Osteoblast (primary cell): ENCODE measurements at regions not wholly inside any gene's neighbourhood (a gene's known extent, or its start where the extent isn't known, plus 50 kb on each side); places are given as distances from the start of the nearest gene placed in this dataset.

Experiments used
- DNase-seq: peaks from one replicate; pipeline ENCODE4 v3.0.0; 2011; ENCODE audit warnings: low spot score, mixed read lengths; ENCODE audit not compliant: insufficient read length; ENCODE audit errors: missing footprints
- H2AFZ ChIP-seq: 2 replicates; pipeline ENCODE4 v1.6.0; 2011; ENCODE audit warnings: mild to moderate bottlenecking, low read length
- H3K27ac ChIP-seq: 2 replicates; pipeline ENCODE4 v1.5.1; 2011; ENCODE audit warnings: mild to moderate bottlenecking, low read depth, low read length, moderate library complexity
- H3K27me3 ChIP-seq: 2 replicates; pipeline ENCODE4 v1.6.0; 2012; ENCODE audit warnings: mild to moderate bottlenecking, control low read depth, inconsistent platforms, low read length, moderate library complexity; ENCODE audit not compliant: insufficient read depth
- H3K36me3 ChIP-seq: 2 replicates; pipeline ENCODE4 v1.5.1; 2011; ENCODE audit warnings: mild to moderate bottlenecking, low read length, control low read depth, moderate library complexity; ENCODE audit not compliant: insufficient read depth
- H3K4me1 ChIP-seq: 2 replicates; pipeline ENCODE4 v1.5.1; 2011; ENCODE audit warnings: mild to moderate bottlenecking, low read length, control low read depth, moderate library complexity; ENCODE audit not compliant: insufficient read depth
- H3K4me2 ChIP-seq: 2 replicates; pipeline ENCODE4 v1.6.0; 2011; ENCODE audit warnings: mild to moderate bottlenecking, low read length; ENCODE audit not compliant: insufficient read depth
- H3K4me3 ChIP-seq: fragments of 200-600 bp; sonication (generic); 3 replicates; pipeline ENCODE4 v1.5.1; 2012; ENCODE audit warnings: mild to moderate bottlenecking, low read length, inconsistent platforms; ENCODE audit not compliant: insufficient read depth
- H3K79me2 ChIP-seq: 2 replicates; pipeline ENCODE4 v1.6.0; 2012; ENCODE audit warnings: mild to moderate bottlenecking, low read length, control low read depth, inconsistent platforms; ENCODE audit not compliant: insufficient read depth
- H3K9me3 ChIP-seq: 2 replicates; pipeline ENCODE4 v1.5.1; 2011; ENCODE audit warnings: low read depth, low read length, control low read depth
- H4K20me1 ChIP-seq: 2 replicates; pipeline ENCODE4 v1.6.0; 2012; ENCODE audit warnings: mild to moderate bottlenecking, low read length, control low read depth; ENCODE audit not compliant: insufficient read depth
- TF ChIP-seq, protein P1 (sequence below): IDR thresholded peaks from 2 replicates; pipeline ENCODE4 v1.5.1; 2011; ENCODE audit warnings: mild to moderate bottlenecking, low read depth, low read length, moderate library complexity; ENCODE audit errors: extremely low read depth

DNA sequence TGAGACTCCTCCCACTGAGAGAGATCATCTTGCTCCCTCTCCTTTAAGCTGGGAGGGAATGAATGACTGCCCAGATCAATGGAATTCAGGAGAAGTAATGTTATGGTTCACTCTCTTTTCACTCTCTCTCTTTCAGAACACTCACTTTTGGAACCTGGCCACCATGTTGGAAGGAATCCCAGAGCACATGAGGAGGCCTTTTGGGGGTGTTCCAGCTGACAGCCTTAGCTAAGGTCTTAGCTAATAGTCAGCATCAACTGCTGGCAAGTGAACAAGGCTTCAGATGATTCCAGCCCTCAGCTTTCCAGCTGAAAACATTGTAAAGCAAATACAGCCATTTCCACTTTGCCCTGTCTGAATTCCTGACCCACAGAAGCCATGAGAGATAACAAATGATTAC, 124.0 kb upstream of the CLNK start:
- Histone ChIP-seq H3K27ac (no peak overlapping the region), H3K36me3 (no peaks in the 10 kb centered on the region), H3K4me2 (no peak overlapping the region), H3K4me1 (no peaks in the 10 kb centered on the region), H3K9me3 (no peaks in the 10 kb centered on the region), H4K20me1 (no peaks in the 10 kb centered on the region), H3K27me3 (no peaks in the 10 kb centered on the region), H3K79me2 (no peaks in the 10 kb centered on the region), H3K4me3 (no peak overlapping the region), H2AFZ (no peak overlapping the region)
- no peak for DNase-seq
- TF ChIP-seq, protein P1, sequence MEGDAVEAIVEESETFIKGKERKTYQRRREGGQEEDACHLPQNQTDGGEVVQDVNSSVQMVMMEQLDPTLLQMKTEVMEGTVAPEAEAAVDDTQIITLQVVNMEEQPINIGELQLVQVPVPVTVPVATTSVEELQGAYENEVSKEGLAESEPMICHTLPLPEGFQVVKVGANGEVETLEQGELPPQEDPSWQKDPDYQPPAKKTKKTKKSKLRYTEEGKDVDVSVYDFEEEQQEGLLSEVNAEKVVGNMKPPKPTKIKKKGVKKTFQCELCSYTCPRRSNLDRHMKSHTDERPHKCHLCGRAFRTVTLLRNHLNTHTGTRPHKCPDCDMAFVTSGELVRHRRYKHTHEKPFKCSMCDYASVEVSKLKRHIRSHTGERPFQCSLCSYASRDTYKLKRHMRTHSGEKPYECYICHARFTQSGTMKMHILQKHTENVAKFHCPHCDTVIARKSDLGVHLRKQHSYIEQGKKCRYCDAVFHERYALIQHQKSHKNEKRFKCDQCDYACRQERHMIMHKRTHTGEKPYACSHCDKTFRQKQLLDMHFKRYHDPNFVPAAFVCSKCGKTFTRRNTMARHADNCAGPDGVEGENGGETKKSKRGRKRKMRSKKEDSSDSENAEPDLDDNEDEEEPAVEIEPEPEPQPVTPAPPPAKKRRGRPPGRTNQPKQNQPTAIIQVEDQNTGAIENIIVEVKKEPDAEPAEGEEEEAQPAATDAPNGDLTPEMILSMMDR = no peak

GRCh38 chr4:10806953-10807645, 122.5 kb upstream of the CLNK start:
- TF ChIP-seq, protein P1 = no peak
- Histone ChIP-seq H3K4me2 (no peak overlapping the region), H3K4me1 (no peaks in the 10 kb centered on the region), H4K20me1 (no peaks in the 10 kb centered on the region), H3K27me3 (no peaks in the 10 kb centered on the region), H3K36me3 (no peaks in the 10 kb centered on the region), H3K4me3 (no peak overlapping the region), H3K27ac (no peak overlapping the region), H3K79me2 (no peaks in the 10 kb centered on the region), H3K9me3 (no peaks in the 10 kb centered on the region), H2AFZ (no peak overlapping the region)
- no peak for DNase-seq

- no peak overlapping the region for H3K4me3 ChIP-seq
- no peaks in the 10 kb centered on the region for H3K36me3 ChIP-seq
- H3K27me3 ChIP-seq = no peaks in the 10 kb centered on the region
- no peak overlapping the region for H2AFZ ChIP-seq
- H3K9me3 ChIP-seq = no peaks in the 10 kb centered on the region
- H3K79me2 ChIP-seq = no peaks in the 10 kb centered on the region
- H3K4me1 ChIP-seq = no peaks in the 10 kb centered on the region
- DNase-seq = no peak
- H3K4me2 ChIP-seq = no peak overlapping the region
- TF ChIP-seq, protein P1 = no peak
- H3K27ac ChIP-seq = no peak overlapping the region
- H4K20me1 ChIP-seq = no peaks in the 10 kb centered on the region
Measured at GRCh38 chr4:10803713-10804343, 119.3 kb upstream of the CLNK start.

- no peaks in the 10 kb centered on the region for H4K20me1 ChIP-seq
- TF ChIP-seq, protein P1 = no peak
- H3K4me1 ChIP-seq = peaks cover 11% of the 10 kb centered on the region
- no peaks in the 10 kb centered on the region for H3K79me2 ChIP-seq
- H2AFZ ChIP-seq = no peak overlapping the region
- H3K27ac ChIP-seq = no peak overlapping the region
- H3K36me3 ChIP-seq = no peaks in the 10 kb centered on the region
- DNase-seq = no peak
- no peaks in the 10 kb centered on the region for H3K9me3 ChIP-seq
- no peak overlapping the region for H3K4me2 ChIP-seq
- no peak overlapping the region for H3K4me3 ChIP-seq
- no peaks in the 10 kb centered on the region for H3K27me3 ChIP-seq
Measured at GRCh38 chr4:10787365-10787764, 102.8 kb upstream of the CLNK start.
